H9 (cell line): ENCODE measurements at regions not wholly inside any gene's neighbourhood (a gene's known extent, or its start where the extent isn't known, plus 50 kb on each side); places are given as distances from the start of the nearest gene placed in this dataset.

ENCODE experiments used
- DNase-seq: peaks from one replicate; pipeline ENCODE4 v3.0.0-alpha.2; 2017
- H2AFZ ChIP-seq: one replicate; pipeline ENCODE4 v1.6.1; 2013; ENCODE audit warnings: mild to moderate bottlenecking, low read length, control low read depth, moderate library complexity
- H2AK5ac ChIP-seq: 2 replicates; pipeline ENCODE4 v1.6.1; 2013; ENCODE audit warnings: low read length, control low read depth, mixed read lengths; ENCODE audit not compliant: insufficient read length
- H2BK120ac ChIP-seq: one replicate; pipeline ENCODE4 v1.6.1; 2013; ENCODE audit warnings: low read depth, mild to moderate bottlenecking, low read length, control low read depth, inconsistent platforms; ENCODE audit not compliant: poor library complexity, severe bottlenecking
- H2BK12ac ChIP-seq: 2 replicates; pipeline ENCODE4 v1.6.1; 2013; ENCODE audit warnings: low read length, control low read depth, mixed read lengths, low read depth; ENCODE audit not compliant: insufficient read length
- H2BK15ac ChIP-seq: 2 replicates; pipeline ENCODE4 v1.6.1; 2013; ENCODE audit warnings: low read depth, low read length, control low read depth
- H2BK20ac ChIP-seq: one replicate; pipeline ENCODE4 v1.6.1; 2013; ENCODE audit warnings: low read depth, mild to moderate bottlenecking, low read length, control low read depth, inconsistent platforms; ENCODE audit not compliant: poor library complexity, severe bottlenecking
- H2BK5ac ChIP-seq: 2 replicates; pipeline ENCODE4 v1.6.1; 2013; ENCODE audit warnings: low read length, control low read depth, mixed read lengths; ENCODE audit not compliant: insufficient read length
- H3K14ac ChIP-seq: 2 replicates; pipeline ENCODE4 v1.6.1; 2013; ENCODE audit warnings: low read length, control low read depth; ENCODE audit not compliant: insufficient read depth
- H3K18ac ChIP-seq: 2 replicates; pipeline ENCODE4 v1.6.1; 2013; ENCODE audit warnings: low read depth, mild to moderate bottlenecking, mixed read lengths, low read length, control low read depth; ENCODE audit not compliant: insufficient read length
- H3K23ac ChIP-seq: 2 replicates; pipeline ENCODE4 v1.6.1; 2013; ENCODE audit warnings: low read length, control low read depth, mixed read lengths, low read depth; ENCODE audit not compliant: insufficient read length
- H3K23me2 ChIP-seq: 2 replicates; pipeline ENCODE4 v1.6.1; 2013; ENCODE audit warnings: low read depth, mild to moderate bottlenecking, mixed read lengths, low read length, control low read depth; ENCODE audit not compliant: insufficient read length, poor library complexity, severe bottlenecking
- H3K27ac ChIP-seq: 2 replicates; pipeline ENCODE4 v1.5.1; 2013; ENCODE audit warnings: low read length, control low read depth, mixed read lengths, low read depth; ENCODE audit not compliant: insufficient read length
- H3K27me3 ChIP-seq: 2 replicates; pipeline ENCODE4 v1.6.1; 2013; ENCODE audit warnings: low read length, control low read depth, inconsistent platforms; ENCODE audit not compliant: insufficient read depth
- H3K4ac ChIP-seq: 2 replicates; pipeline ENCODE4 v1.6.1; 2013; ENCODE audit warnings: low read depth, mild to moderate bottlenecking, control low read depth, inconsistent platforms, low read length, moderate library complexity
- H3K4me1 ChIP-seq: 2 replicates; pipeline ENCODE4 v1.6.1; 2013; ENCODE audit warnings: low read length, control low read depth, inconsistent platforms; ENCODE audit not compliant: insufficient read depth
- H3K4me2 ChIP-seq: 2 replicates; pipeline ENCODE4 v1.6.1; 2013; ENCODE audit warnings: low read length, control low read depth, mixed read lengths; ENCODE audit not compliant: insufficient read length, insufficient read depth
- H3K56ac ChIP-seq: 2 replicates; pipeline ENCODE4 v1.6.1; 2013; ENCODE audit warnings: low read depth, mild to moderate bottlenecking, mixed read lengths, low read length, control low read depth; ENCODE audit not compliant: insufficient read length
- H3K79me1 ChIP-seq: 2 replicates; pipeline ENCODE4 v1.6.1; 2013; ENCODE audit warnings: low read depth, mild to moderate bottlenecking, moderate library complexity, low read length, control low read depth, inconsistent platforms; ENCODE audit not compliant: insufficient read depth, poor library complexity, severe bottlenecking
- H3K79me2 ChIP-seq: 2 replicates; pipeline ENCODE4 v1.6.1; 2013; ENCODE audit warnings: low read length, control low read depth, inconsistent platforms; ENCODE audit not compliant: insufficient read depth
- H3K9ac ChIP-seq: 2 replicates; pipeline ENCODE4 v1.6.1; 2013; ENCODE audit warnings: low read length, control low read depth, mixed read lengths; ENCODE audit not compliant: insufficient read length; ENCODE audit errors: extremely low read depth
- H3K9me3 ChIP-seq: one replicate; pipeline ENCODE4 v1.6.1; 2013; ENCODE audit warnings: low read depth, low read length, inconsistent platforms; ENCODE audit not compliant: control insufficient read depth
- H3T11ph ChIP-seq: one replicate; pipeline ENCODE4 v1.6.1; 2013; ENCODE audit warnings: mild to moderate bottlenecking, low read length, control low read depth, inconsistent platforms
- H4K20me1 ChIP-seq: one replicate; pipeline ENCODE4 v1.6.1; 2013; ENCODE audit not compliant: control insufficient read depth, insufficient read length, insufficient read depth
- H4K5ac ChIP-seq: 2 replicates; pipeline ENCODE4 v1.6.1; 2013; ENCODE audit warnings: low read depth, mild to moderate bottlenecking, mixed read lengths, low read length, control low read depth; ENCODE audit not compliant: insufficient read length
- H4K8ac ChIP-seq: replicated peaks from 2 replicates; pipeline ENCODE4 v1.6.1; 2013; ENCODE audit warnings: low read length, control low read depth, mixed read lengths, low read depth; ENCODE audit not compliant: insufficient read length
- H4K91ac ChIP-seq: 2 replicates; pipeline ENCODE4 v1.6.1; 2013; ENCODE audit warnings: low read depth, mild to moderate bottlenecking, moderate library complexity, mixed read lengths, low read length, control low read depth; ENCODE audit not compliant: insufficient read length
- H3K27ac Mint-ChIP-seq, 3 experiments: 2 replicates in 2 of 3; 3 replicates in 1 of 3; pipeline ENCODE4 v1.8.0; 2020 to 2021; ENCODE audit warnings: mixed read lengths in 3 of 3, mild to moderate bottlenecking in 1 of 3, moderate library complexity in 1 of 3
- H3K27me3 Mint-ChIP-seq: 2 replicates; pipeline ENCODE4 v1.8.0; 2021; ENCODE audit warnings: low read depth, mild to moderate bottlenecking, moderate library complexity, mixed read lengths
- H3K36me3 Mint-ChIP-seq, 3 experiments: 2 replicates in 2 of 3; 3 replicates in 1 of 3; pipeline ENCODE4 v1.8.0; 2020 to 2021; ENCODE audit warnings: low read depth in 3 of 3, mixed read lengths in 3 of 3; ENCODE audit not compliant: insufficient read depth in 1 of 3
- H3K4me1 Mint-ChIP-seq, 2 experiments: 2 replicates each; pipeline ENCODE4 v1.8.0; 2020; ENCODE audit warnings: mixed read lengths in 2 of 2
- H3K4me3 Mint-ChIP-seq, 2 experiments: 2 replicates in 1 of 2; 3 replicates in 1 of 2; pipeline ENCODE4 v1.8.0; 2020 to 2021; ENCODE audit warnings: mild to moderate bottlenecking in 2 of 2, mixed read lengths in 2 of 2, moderate library complexity in 1 of 2
- H3K9me3 Mint-ChIP-seq, 2 experiments: 2 replicates in 1 of 2; 3 replicates in 1 of 2; pipeline ENCODE4 v1.8.0; 2020; ENCODE audit warnings: mild to moderate bottlenecking in 2 of 2, mixed read lengths in 2 of 2, moderate library complexity in 1 of 2
- WGBS: extraction: QIAGEN DNeasy Blood & Tissue Kit; methylation state at CpG from one replicate; pipeline ENCODE4 v1.1.7; 2013; ENCODE audit warnings: missing lambda C conversion rate, low lambda C conversion rate, mixed read lengths; ENCODE audit not compliant: insufficient read length; ENCODE audit errors: extremely low coverage; 5-methylcytosine and 5-hydroxymethylcytosine counted together
- TF ChIP-seq, protein P1 (sequence below): fragments of 200-600 bp; sonication (generic); conservative IDR thresholded peaks from 3 replicates; pipeline ENCODE4 v1.8.0; 2021; ENCODE audit warnings: antibody characterized with exemption, mild to moderate bottlenecking

DNA sequence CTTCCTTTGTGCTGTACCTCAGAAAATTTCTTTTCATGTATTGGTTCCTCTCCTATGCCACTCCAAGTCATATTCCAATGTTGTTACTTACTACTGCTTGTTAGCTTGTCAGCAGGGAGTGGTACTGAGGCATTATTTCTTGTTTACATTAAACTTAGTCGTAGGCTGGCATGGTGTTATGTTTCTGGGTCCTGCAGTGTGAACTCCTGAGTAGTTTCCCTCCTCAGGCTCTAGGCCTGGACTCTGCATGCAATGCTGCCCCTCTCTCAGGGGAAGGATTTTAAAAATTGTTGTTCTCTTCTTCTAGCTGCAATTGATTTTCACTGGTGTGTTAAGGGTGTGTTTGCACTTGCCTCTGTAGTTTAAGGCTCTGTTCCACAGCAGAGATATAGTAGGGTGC is 671.6 kb downstream of the PLCL1 start:
- H3K27me3 ChIP-seq, result no peaks in the 10 kb centered on the region
- no peaks in the 10 kb centered on the region for H4K20me1 ChIP-seq
- H2BK12ac ChIP-seq, result no peak overlapping the region
- no peaks in the 10 kb centered on the region for H3K36me3 Mint-ChIP-seq
- no peaks in the 10 kb centered on the region for H3K27me3 Mint-ChIP-seq
- peak overlapping the region; percentile 71; the same call in 1 of the 2 replicates for H3K14ac ChIP-seq
- H3K9ac ChIP-seq, result no peak overlapping the region
- no peak overlapping the region for H3K4ac ChIP-seq
- no peaks in the 10 kb centered on the region for H3K79me1 ChIP-seq
- H2BK120ac ChIP-seq, result no peak overlapping the region
- H4K91ac ChIP-seq, result no peak overlapping the region
- H2BK20ac ChIP-seq, result no peak overlapping the region
- H3K79me2 ChIP-seq, result no peaks in the 10 kb centered on the region
- H3K23ac ChIP-seq, result no peak overlapping the region
- no peaks in the 10 kb centered on the region for H3K9me3 ChIP-seq
- H3K18ac ChIP-seq, result no peak overlapping the region
- no peak overlapping the region for H2AK5ac ChIP-seq
- H3K9me3 Mint-ChIP-seq, result 0 out of 5 replicates have a peak, but pooled peaks cover 0 to 3% of the 10 kb centered on the region in 2 experiments
- DNase-seq, result no peak
- no peak overlapping the region for H4K5ac ChIP-seq
- TF ChIP-seq, protein P1, sequence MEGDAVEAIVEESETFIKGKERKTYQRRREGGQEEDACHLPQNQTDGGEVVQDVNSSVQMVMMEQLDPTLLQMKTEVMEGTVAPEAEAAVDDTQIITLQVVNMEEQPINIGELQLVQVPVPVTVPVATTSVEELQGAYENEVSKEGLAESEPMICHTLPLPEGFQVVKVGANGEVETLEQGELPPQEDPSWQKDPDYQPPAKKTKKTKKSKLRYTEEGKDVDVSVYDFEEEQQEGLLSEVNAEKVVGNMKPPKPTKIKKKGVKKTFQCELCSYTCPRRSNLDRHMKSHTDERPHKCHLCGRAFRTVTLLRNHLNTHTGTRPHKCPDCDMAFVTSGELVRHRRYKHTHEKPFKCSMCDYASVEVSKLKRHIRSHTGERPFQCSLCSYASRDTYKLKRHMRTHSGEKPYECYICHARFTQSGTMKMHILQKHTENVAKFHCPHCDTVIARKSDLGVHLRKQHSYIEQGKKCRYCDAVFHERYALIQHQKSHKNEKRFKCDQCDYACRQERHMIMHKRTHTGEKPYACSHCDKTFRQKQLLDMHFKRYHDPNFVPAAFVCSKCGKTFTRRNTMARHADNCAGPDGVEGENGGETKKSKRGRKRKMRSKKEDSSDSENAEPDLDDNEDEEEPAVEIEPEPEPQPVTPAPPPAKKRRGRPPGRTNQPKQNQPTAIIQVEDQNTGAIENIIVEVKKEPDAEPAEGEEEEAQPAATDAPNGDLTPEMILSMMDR, result no peak
- H3K23me2 ChIP-seq, result no peaks in the 10 kb centered on the region
- H3K27ac ChIP-seq, result no peak overlapping the region
- no peak overlapping the region for H2BK5ac ChIP-seq
- no peak overlapping the region for H3K4me2 ChIP-seq
- no peak overlapping the region for H3T11ph ChIP-seq
- H3K56ac ChIP-seq, result no peak overlapping the region
- H2BK15ac ChIP-seq, result no peak overlapping the region
- H3K4me1 ChIP-seq, result peaks cover 2% of the 10 kb centered on the region; the same call in 1 of the 2 replicates
- peaks cover 6 to 7% of the 10 kb centered on the region in 2 experiments for H3K4me1 Mint-ChIP-seq
- WGBS, result no CpG with 5 or more reads among the region's 1 CpG
- no peak overlapping the region for H3K4me3 Mint-ChIP-seq
- H3K27ac Mint-ChIP-seq, result peak overlapping the region; percentile 3 to 36 (median 23); a peak in 1 of 7 replicates
- H2AFZ ChIP-seq, result peak overlapping the region; percentile 62
- H4K8ac ChIP-seq, result no peak overlapping the region
